ENCODE measurements at regions not wholly inside any gene's neighbourhood (a gene's known extent, or its start where the extent isn't known, plus 50 kb on each side); places are given as distances from the start of the nearest gene placed in this dataset.
A peak's percentile ranks its signal among the peaks of the same experiment; 100 is the strongest.

DNA sequence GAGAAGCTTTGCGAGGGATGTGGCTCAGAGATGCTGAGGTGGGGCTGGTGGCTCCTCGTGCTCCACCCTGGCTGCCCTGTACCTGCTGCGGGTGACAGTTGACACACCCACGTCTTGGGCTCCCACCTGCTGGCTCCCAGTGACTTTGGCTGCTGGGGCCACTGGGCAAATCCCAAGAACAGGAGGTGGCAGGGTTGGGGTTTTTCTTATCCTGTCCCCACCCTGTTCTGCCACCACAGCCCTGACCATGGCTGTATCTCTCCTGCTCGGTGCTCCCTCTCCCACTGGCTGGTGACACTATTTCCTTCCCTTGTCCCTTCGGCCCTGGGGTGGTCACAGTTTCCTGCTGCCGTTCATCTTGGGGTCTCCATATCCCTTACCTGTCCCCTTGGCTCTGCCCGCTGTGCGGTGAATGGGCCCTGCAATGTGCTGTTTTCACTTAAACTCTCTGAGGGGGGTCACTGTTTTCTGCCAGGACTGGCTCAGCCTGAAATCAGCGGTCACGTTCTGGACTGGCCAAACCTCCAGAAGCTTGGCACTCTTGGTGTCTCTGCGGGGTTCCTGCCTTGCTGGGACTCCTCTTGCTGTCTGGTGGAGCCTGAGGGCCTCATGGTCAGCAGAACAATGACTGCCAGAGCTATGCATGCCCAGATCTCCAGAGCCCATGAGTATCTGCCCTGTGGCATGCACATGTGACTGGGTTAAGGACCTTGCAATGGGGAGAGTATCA is 144.2 kb downstream of the IRF8 start:
- DNase-seq (ENCODE audit: low read depth in 1 of 2, low spot score in 1 of 2) = no peak
- H3K27me3 ChIP-seq (ENCODE audit: insufficient read depth, poor library complexity, severe bottlenecking) = no peaks in the 10 kb centered on the region
- no peak overlapping the region for H3K27ac ChIP-seq (replicated peaks)
- TF ChIP-seq POLR2AphosphoS5 (IDR thresholded peaks at IDR 0.05; ENCODE audit: low read depth) (no peak), SPI1 (IDR thresholded peaks at IDR 0.05; ENCODE audit: borderline replicate concordance, low read depth) (no peak), GABPA (IDR thresholded peaks at IDR 0.05; ENCODE audit: low read depth) (no peak)
- TF ChIP-seq, protein P1, sequence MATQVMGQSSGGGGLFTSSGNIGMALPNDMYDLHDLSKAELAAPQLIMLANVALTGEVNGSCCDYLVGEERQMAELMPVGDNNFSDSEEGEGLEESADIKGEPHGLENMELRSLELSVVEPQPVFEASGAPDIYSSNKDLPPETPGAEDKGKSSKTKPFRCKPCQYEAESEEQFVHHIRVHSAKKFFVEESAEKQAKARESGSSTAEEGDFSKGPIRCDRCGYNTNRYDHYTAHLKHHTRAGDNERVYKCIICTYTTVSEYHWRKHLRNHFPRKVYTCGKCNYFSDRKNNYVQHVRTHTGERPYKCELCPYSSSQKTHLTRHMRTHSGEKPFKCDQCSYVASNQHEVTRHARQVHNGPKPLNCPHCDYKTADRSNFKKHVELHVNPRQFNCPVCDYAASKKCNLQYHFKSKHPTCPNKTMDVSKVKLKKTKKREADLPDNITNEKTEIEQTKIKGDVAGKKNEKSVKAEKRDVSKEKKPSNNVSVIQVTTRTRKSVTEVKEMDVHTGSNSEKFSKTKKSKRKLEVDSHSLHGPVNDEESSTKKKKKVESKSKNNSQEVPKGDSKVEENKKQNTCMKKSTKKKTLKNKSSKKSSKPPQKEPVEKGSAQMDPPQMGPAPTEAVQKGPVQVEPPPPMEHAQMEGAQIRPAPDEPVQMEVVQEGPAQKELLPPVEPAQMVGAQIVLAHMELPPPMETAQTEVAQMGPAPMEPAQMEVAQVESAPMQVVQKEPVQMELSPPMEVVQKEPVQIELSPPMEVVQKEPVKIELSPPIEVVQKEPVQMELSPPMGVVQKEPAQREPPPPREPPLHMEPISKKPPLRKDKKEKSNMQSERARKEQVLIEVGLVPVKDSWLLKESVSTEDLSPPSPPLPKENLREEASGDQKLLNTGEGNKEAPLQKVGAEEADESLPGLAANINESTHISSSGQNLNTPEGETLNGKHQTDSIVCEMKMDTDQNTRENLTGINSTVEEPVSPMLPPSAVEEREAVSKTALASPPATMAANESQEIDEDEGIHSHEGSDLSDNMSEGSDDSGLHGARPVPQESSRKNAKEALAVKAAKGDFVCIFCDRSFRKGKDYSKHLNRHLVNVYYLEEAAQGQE (IDR thresholded peaks at IDR 0.05; ENCODE audit: insufficient replicate concordance, low read depth) = no peak
- TF ChIP-seq, protein P2, sequence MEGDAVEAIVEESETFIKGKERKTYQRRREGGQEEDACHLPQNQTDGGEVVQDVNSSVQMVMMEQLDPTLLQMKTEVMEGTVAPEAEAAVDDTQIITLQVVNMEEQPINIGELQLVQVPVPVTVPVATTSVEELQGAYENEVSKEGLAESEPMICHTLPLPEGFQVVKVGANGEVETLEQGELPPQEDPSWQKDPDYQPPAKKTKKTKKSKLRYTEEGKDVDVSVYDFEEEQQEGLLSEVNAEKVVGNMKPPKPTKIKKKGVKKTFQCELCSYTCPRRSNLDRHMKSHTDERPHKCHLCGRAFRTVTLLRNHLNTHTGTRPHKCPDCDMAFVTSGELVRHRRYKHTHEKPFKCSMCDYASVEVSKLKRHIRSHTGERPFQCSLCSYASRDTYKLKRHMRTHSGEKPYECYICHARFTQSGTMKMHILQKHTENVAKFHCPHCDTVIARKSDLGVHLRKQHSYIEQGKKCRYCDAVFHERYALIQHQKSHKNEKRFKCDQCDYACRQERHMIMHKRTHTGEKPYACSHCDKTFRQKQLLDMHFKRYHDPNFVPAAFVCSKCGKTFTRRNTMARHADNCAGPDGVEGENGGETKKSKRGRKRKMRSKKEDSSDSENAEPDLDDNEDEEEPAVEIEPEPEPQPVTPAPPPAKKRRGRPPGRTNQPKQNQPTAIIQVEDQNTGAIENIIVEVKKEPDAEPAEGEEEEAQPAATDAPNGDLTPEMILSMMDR (IDR thresholded peaks at IDR 0.05; ENCODE audit: insufficient read depth, low read length) = no peak
- no peak overlapping the region for H3K4me3 ChIP-seq (replicated peaks; ENCODE audit: insufficient read depth, low read length)

DNA sequence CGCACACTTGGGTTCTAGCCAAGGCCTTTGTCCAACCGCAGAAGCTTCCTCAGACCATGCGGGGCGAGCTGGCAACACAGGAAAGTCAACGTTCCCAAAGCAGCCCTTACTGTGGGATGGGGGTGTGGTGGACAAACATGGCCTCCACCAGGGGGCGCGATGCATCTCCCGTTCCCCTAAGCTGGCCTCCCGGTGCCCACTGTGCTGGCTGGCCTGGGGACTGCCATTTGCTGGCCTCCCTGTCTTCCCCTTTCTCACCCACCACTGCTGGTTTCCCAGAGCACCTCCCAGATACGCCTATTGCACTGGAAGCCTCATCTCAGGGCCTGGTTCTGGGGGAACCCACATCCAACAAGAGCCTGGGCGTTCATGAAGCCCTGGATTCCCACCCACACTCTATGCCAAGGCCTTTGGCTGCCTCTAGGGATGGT is 145.3 kb downstream of the IRF8 start:
- no peak overlapping the region for H3K27ac ChIP-seq (replicated peaks)
- TF ChIP-seq, protein P1 (IDR thresholded peaks at IDR 0.05; ENCODE audit: insufficient replicate concordance, low read depth) = no peak
- no peak for TF ChIP-seq SPI1 (IDR thresholded peaks at IDR 0.05; ENCODE audit: borderline replicate concordance, low read depth)
- no peak for TF ChIP-seq GABPA (IDR thresholded peaks at IDR 0.05; ENCODE audit: low read depth)
- TF ChIP-seq POLR2AphosphoS5 (IDR thresholded peaks at IDR 0.05; ENCODE audit: low read depth) = no peak
- TF ChIP-seq, protein P2 (IDR thresholded peaks at IDR 0.05; ENCODE audit: insufficient read depth, low read length) = no peak
- peak in 1 of 2 experiments; percentile 14 for DNase-seq (ENCODE audit: low read depth in 1 of 2, low spot score in 1 of 2)
- no peak overlapping the region for H3K4me3 ChIP-seq (replicated peaks; ENCODE audit: insufficient read depth, low read length)
- H3K27me3 ChIP-seq (ENCODE audit: insufficient read depth, poor library complexity, severe bottlenecking) = no peaks in the 10 kb centered on the region

DNA sequence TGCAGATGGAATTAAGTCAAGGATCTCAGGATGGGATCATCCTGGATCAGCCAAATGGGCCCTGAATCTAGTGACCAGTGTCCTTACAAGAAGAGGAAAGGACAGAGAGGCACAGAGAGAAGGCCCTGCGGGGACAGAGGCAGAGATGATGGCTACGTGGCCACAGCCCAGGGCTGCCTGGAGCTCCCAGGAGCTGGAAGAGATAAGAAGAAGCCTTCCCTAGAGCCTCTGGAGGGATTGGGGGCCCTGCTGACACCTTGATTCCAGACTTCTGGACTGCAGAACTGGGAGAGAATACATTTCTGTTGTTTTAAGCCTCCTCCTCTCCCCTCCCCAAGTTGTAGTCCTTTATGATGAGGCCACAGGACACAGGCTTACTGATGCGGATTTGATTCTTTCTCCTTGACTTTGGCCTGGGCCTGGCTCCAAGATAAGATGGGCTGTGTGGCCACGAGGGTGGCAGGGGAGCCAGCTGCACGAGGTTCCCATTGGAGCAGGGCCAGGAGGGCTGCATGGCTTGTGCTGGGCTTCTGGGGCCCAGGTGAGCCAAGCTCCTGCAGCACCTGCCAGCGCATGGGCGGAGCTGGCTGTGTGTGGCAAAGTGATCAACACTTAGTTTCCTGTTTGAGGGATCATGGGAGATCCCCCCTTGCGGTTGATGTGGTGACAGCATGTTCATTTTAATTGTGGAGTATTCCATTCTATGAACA is 146.1 kb downstream of the IRF8 start:
- no peak overlapping the region for H3K4me3 ChIP-seq (replicated peaks; ENCODE audit: insufficient read depth, low read length)
- H3K27me3 ChIP-seq (ENCODE audit: insufficient read depth, poor library complexity, severe bottlenecking) = no peaks in the 10 kb centered on the region
- no peak for TF ChIP-seq POLR2AphosphoS5 (IDR thresholded peaks at IDR 0.05; ENCODE audit: low read depth)
- TF ChIP-seq, protein P2 (IDR thresholded peaks at IDR 0.05; ENCODE audit: insufficient read depth, low read length) = no peak
- TF ChIP-seq, protein P1 (IDR thresholded peaks at IDR 0.05; ENCODE audit: insufficient replicate concordance, low read depth) = no peak
- TF ChIP-seq SPI1 (IDR thresholded peaks at IDR 0.05; ENCODE audit: borderline replicate concordance, low read depth) = no peak
- no peak for TF ChIP-seq GABPA (IDR thresholded peaks at IDR 0.05; ENCODE audit: low read depth)
- DNase-seq (ENCODE audit: low read depth in 1 of 2, low spot score in 1 of 2) = no peak
- no peak overlapping the region for H3K27ac ChIP-seq (replicated peaks)

All from HL-60 (cell line).